Glomerular visceral epithelial cell (primary cell): ENCODE measurements at regions not wholly inside any gene's neighbourhood (a gene's known extent, or its start where the extent isn't known, plus 50 kb on each side); places are given as distances from the start of the nearest gene placed in this dataset.

Source experiments
- DNase-seq: peaks from one replicate; pipeline ENCODE4 v3.0.0-alpha.2; 2016; ENCODE audit errors: extremely low spot score

DNA sequence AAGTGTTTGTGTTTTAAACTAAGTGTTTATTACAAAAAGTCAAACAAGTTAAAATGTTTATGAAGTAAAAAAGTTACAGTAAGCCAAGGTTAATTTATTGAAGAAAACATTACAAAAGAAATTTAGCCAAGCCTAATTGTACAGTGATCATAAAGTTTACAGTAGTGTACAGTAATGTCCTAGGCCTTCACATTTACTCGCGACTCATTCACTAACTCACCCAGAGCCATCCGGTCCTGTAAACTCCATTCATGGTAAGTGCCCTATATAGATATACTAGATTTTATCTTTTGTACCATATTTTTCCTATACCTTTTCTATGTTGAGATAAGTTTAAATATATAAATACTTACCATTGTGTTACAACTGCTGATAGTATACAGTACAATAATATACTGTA is 481.8 kb upstream of the TENM4 start:
- DNase-seq: no peak

DNA sequence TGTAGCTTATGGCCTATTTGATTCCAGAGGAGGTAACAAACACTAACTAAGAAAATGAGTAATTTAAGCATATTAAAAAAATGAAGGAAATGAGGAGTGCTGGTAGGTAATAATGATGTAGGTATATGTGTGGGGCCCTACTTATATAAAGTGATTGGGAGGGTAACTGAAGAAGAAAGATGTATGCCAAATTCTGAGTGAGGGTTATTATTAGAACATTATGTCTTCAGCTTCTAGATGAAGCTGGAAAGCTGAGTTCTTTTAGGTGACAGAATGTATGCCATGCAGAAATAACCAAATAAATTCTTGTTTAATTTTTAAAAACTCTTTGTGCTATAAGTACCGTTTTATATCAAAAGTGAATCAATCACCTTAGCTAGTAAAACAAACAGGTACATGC is 479.6 kb upstream of the TENM4 start:
- DNase-seq: no peak

GRCh38 chr11:79919350-79919749 is 478.5 kb upstream of the TENM4 start:
- DNase-seq: no peak

GRCh38 chr11:79918846-79919245 is 478.0 kb upstream of the TENM4 start:
- DNase-seq: no peak

- no peak for DNase-seq
Observed at GRCh38 chr11:79906164-79906563, 465.3 kb upstream of the TENM4 start.

DNA sequence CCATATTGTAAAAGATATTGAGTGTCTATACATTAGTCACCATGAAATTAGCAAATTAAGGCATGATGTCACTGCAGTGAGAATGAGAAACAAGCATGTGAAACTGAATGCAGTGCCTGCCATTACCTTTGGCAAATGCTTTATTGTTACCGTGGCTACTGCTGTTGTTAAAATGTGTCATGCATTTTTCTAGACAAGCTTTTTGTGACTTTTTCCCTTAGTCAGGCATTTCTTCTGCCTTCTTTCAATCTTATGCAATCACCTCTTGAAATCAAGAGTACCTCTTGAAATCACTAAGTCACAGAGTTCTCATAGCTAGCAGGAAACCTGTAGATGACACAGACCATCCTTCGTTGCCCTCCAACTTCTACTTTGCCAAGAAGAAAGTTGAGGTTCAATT is 461.7 kb upstream of the TENM4 start:
- peak; percentile 26 for DNase-seq

DNA sequence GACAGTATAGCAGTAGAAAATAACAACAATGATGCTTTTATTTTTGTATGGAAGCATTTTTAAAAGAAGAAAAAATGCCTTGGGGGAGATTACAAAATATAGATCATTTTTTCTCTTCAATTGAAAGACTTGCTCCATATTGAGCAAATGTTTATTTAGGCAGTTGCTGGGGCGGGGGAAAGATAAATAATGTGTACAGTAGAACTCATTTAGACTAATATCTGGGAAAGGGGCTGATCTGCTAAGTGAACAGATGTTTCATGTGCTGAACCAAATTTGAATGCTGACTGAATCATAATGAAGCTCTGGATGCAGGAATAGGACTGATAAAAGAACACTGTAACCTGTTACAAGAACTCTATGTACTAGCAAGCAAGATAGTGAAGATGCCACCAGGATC is 457.1 kb upstream of the TENM4 start:
- no peak for DNase-seq

DNA sequence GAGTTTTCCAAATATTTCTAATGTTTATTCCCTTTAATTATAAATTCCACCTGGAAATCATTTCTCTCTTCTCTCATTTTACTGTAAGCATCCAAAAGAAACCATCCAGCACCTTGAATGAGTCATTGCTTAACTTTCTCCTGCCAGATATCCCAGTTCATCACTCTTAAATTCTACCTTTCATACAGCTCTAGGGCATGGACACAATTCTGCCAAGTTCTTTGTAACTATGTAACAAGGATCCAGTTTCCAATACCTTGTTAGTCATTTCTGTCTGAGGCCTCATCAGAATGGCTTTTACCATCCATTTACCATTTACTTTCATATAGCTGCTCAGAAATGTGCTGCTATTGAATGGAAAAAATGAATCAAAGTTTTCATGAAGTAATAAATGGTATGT is 455.4 kb upstream of the TENM4 start:
- DNase-seq: no peak

- no peak for DNase-seq
Observed at GRCh38 chr11:79894111-79894510, 453.3 kb upstream of the TENM4 start.

DNA sequence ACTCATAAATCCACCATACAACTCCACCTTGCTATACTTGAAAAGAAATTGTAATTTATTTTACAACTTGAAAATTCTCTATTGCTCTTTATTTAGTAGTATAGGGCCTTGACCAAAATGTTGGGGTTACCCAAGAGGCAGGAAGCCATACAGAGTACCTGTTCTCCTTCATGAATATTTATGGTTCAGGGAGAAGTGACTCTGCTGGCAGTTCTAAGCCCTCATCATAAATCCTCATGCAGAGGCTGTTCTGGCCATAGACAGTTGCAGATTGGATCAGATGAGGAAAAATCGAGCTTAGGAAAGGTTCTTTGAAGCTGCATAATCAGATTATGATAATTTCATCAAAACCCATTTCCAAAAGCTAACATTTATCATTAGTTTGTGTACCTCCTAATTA is 449.4 kb upstream of the TENM4 start:
- no peak for DNase-seq

- no peak for DNase-seq
Observed at GRCh38 chr11:79864882-79865281, 424.1 kb upstream of the TENM4 start.

DNA sequence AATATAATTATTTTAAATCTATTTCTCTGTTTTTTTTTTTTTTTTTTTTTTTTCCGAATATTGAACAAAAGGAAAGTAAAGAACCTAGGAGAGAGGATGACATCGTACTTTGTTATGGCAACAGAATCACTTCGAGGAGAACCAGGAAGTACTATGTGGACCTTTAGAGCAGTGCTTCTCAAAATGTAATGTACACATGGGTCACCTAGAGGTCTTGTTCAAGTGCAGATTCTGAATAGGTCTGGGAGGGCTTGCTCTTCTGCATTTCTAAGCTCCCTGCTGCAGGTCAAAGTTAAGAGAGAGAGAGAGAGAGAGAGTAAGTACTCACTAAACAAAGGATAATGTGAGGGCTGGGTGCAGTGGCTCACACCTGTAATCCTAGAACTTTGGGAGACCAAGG is 419.5 kb upstream of the TENM4 start:
- DNase-seq: no peak

DNA sequence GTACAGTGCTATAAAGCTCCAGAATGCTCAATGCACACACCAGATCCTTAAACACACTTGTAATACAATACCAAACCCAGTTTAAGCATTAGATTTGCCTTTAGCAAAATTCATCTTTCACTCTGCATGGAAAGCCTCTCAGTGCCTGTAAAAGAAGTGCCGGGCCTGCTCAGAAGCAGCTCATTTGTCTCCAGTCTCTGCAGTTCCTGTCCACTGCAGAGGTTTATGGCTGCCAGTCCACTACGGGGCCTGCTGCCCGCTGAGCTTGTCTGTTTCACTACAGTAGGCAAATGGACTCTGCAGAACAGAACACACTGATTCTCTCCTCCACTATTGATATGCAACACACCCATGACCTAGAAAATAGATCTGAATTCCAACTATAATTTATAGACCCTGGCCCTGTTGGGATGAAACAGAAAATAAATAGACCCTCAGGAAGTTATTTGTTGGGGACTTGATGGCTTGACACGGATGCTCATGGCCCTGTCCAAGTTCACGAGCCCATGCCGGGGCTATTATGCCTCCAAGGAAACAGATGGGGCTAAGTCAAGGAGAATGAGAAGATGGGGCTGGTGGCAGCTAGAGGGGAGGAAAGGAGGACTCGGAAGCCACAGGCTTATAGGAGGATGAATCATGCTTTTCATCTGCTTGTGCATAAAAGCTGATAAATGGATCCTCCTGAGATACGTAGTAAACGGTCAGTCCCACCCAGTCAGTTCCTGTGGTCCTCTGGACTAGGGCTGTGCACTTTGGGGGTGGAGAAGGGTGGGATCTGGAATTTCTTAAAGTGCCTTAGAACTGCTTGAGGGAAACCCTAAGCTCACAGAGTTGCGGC is 416.8 kb upstream of the TENM4 start:
- DNase-seq: no peak

- no peak for DNase-seq
Observed at GRCh38 chr11:79852176-79852575, 411.3 kb upstream of the TENM4 start.

DNA sequence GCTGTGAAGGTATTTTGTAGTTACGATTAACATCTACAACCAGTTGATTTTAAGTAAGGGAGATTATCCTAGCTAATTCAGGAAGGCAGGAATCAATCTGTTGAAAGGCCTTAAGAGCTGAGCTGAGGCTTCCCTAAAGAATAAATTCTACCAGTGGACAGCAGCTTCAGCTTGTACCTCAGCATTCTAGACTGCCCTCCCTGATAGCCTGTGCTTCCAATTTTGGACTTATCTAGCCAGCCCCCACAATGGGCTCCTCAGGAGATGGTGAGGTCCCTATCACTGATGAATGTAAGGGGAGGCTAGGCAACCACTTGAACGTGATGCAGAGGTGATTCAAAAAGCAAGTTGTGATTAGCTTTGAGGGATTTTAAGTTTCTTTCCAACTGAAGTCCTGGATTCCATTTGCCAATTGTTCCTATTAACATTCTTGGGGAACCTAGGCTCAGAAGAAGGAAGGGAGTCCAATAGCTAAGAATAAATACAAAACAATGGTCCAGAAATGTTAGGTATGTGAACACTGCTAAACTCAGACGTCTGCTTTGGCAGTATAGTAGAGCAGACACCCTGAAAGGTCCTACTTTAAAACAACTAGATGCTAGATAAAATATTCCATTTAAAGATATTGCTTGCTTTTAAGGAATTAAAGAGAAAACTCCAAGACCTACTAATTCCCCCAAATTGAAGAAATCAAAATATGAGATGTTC is 404.3 kb upstream of the TENM4 start:
- no peak for DNase-seq

DNA sequence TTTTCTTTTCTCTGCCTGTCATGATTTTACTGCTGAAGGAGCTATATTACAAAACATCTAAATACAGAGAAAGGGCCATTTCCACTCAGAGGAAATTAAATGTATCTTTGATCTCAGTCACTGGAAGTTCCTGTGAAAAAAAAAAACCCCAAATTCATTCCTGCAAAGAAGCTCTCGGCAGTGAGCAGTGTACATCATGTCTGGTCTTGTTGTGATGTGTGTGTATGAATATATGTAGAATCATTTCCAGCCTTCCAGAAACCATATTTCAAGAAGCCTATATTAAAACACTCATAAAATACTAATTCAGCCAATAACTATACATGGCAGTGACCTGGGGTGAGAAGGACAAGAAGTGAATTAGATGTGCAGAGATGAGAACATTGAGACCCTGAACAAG is 393.2 kb upstream of the TENM4 start:
- no peak for DNase-seq

DNA sequence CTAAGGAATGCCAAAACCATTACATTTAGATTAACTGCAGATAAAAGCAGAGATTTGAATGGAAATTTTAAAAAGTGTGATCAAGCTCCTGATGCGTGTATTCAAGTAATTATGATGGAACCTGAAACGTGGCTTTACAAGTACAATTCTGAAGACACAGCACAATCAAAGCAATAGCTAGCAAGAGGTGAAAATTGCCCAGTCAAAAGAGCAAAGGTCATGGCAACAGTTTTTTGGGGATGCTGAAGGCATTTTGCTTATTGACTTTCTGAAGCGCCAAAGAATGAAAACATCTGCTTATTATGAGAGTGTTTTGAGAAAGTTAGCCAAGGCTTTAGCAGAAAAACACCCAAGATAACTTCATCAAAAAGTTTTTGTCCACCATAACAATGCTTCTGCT is 389.6 kb upstream of the TENM4 start:
- no peak for DNase-seq

DNA sequence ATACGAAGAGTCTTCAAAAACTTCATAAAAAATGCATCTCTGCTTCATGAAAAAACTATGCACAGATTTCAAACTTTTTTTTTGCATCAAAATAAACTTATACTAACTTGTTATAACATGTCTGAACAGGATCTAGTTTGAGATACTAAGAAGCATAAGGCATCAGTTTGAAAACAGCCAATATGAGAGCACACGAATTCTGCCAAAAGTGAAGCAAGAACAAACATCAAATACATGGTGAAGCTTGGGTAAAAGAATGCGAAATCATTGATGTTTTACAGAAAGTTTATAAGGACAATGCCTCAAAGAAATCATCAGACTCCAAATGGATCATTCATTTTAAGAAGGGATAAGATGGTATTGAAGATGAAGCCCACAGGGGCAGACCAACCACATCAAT is 389.1 kb upstream of the TENM4 start:
- no peak for DNase-seq

DNA sequence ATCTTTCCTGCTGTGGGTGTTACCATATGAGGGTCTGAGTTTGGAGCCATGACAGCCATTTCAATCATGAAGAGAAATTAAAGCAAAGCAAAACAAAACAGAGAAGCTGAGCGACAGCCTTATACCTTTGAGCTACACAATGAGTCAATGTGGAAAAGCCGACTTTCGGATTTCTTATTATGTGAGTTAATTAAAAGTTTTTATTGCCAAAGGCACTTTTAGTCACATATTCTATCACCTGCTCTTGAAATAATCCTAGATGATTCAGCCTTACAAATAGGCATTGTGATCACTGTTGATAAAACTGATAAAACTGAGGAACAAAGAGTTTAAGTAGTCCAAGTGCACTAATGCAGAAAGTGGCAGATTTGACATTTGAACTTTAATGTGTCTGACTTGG is 381.9 kb upstream of the TENM4 start:
- no peak for DNase-seq

GRCh38 chr11:79813551-79813950 is 372.7 kb upstream of the TENM4 start:
- no peak for DNase-seq

GRCh38 chr11:79809487-79809886 is 368.7 kb upstream of the TENM4 start:
- no peak for DNase-seq

DNA sequence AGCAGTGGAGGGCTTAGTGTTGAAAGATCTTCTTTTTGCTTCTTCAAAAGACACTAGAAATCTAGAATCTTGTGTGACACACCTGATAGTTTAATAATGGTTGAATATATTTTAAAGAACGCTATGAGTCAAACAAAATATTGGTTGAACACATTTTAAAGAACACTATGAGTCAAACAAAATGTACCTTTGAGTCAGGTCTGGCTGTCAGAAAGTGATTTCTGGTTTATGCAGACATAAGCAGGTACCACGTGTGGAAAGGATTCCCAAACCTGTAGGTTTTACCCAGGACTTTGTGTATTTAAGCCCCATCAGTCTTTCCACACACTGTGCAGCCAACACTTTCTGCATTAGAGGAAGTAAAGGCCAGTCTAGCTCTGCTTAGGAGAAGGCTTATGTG is 366.7 kb upstream of the TENM4 start:
- no peak for DNase-seq

DNA sequence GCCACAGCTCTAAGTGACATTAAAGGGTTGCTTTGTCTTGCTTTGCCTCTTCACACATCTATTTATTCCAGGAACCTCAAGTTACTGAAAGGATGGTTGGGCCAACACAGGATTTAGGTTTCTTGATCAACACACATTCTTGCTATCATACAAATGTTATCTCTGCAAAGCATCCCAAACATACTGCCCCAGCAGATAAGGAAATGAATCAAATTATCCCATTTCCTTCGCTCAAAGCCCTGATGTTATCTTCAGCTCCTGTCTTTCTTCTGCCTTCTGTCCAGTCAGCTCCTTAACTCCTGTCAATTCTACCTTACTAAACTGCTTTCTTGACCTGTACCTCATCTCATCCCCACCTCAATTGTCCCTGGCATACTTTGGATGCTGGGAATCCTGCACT is 355.9 kb upstream of the TENM4 start:
- no peak for DNase-seq
